SU-DHL-6 (cell line): ENCODE measurements at regions not wholly inside any gene's neighbourhood (a gene's known extent, or its start where the extent isn't known, plus 50 kb on each side); places are given as distances from the start of the nearest gene placed in this dataset.

Experiments used
- H2AFZ ChIP-seq: fragments of 200-600 bp; sonication (generic); 2 replicates; pipeline ENCODE4 v1.6.1; 2014; ENCODE audit warnings: low read depth, mild to moderate bottlenecking, moderate library complexity, mixed read lengths, antibody characterized with exemption, low read length; ENCODE audit not compliant: severe bottlenecking
- H3F3A ChIP-seq: fragments of 200-600 bp; shearing (Covaris generic); 2 replicates; pipeline ENCODE4 v1.6.0; 2016; ENCODE audit warnings: antibody characterized with exemption, mild to moderate bottlenecking; ENCODE audit not compliant: insufficient read depth
- H3K27ac ChIP-seq: fragments of 200-600 bp; sonication (generic); 2 replicates; pipeline ENCODE4 v1.5.1; 2016; ENCODE audit warnings: low read depth, mild to moderate bottlenecking, low read length, moderate library complexity, mixed read lengths
- H3K27me3 ChIP-seq: fragments of 200-600 bp; sonication (generic), shearing (Covaris generic); 2 replicates; pipeline ENCODE4 v1.6.0; 2014; ENCODE audit warnings: mild to moderate bottlenecking, low read length
- H3K36me3 ChIP-seq: fragments of 200-600 bp; sonication (generic); 2 replicates; pipeline ENCODE4 v1.6.1; 2014; ENCODE audit warnings: mild to moderate bottlenecking, low read length, mixed read lengths
- H3K4me2 ChIP-seq: fragments of 300-600, 200-600 bp; shearing (Covaris generic), sonication (generic); 2 replicates; pipeline ENCODE4 v1.6.0; 2014; ENCODE audit warnings: low read length, low read depth, mild to moderate bottlenecking; ENCODE audit not compliant: poor library complexity, severe bottlenecking
- H3K4me3 ChIP-seq: fragments of 200-600 bp; sonication (generic); 2 replicates; pipeline ENCODE4 v1.5.1; 2014; ENCODE audit warnings: antibody characterized with exemption, low read length, mild to moderate bottlenecking, mixed read lengths; ENCODE audit not compliant: insufficient read depth, poor library complexity, severe bottlenecking
- H3K79me2 ChIP-seq: fragments of 200-600 bp; sonication (generic); 2 replicates; pipeline ENCODE4 v1.6.1; 2014; ENCODE audit warnings: mild to moderate bottlenecking, low read length, moderate library complexity; ENCODE audit not compliant: insufficient read depth
- H3K9ac ChIP-seq: fragments of 200-600 bp; sonication (generic); 2 replicates; pipeline ENCODE4 v1.7.0; 2014; ENCODE audit warnings: mild to moderate bottlenecking, low read length
- H3K9me2 ChIP-seq: fragments of 200-600 bp; sonication (generic); replicated peaks from 2 replicates; pipeline ENCODE4 v1.6.1; 2014; ENCODE audit warnings: low read length; ENCODE audit not compliant: insufficient read depth
- H3K9me3 ChIP-seq: fragments of 200-600 bp; sonication (generic); 2 replicates; pipeline ENCODE4 v1.6.1; 2014; ENCODE audit warnings: low read length, mixed read lengths; ENCODE audit not compliant: insufficient read depth
- H4K20me1 ChIP-seq: fragments of 200-600 bp; sonication (generic); 2 replicates; pipeline ENCODE4 v1.6.1; 2014; ENCODE audit warnings: low read depth, mild to moderate bottlenecking, antibody characterized with exemption, low read length, moderate library complexity, mixed read lengths
- EZH2phosphoT487 ChIP-seq: fragments of 200-600 bp; sonication (generic), shearing (Covaris generic); conservative IDR thresholded peaks from 2 replicates; pipeline ENCODE4 v1.6.1; 2018; ENCODE audit warnings: mild to moderate bottlenecking, antibody characterized with exemption, low read length, moderate library complexity, mixed read lengths
- TF ChIP-seq, protein P1 (sequence below): fragments of 200-600 bp; sonication (generic); IDR thresholded peaks from one replicate; pipeline ENCODE4 v1.5.1; 2017; ENCODE audit warnings: antibody characterized with exemption, mild to moderate bottlenecking, low read length, moderate library complexity; ENCODE audit not compliant: insufficient read depth, poor library complexity, severe bottlenecking

DNA sequence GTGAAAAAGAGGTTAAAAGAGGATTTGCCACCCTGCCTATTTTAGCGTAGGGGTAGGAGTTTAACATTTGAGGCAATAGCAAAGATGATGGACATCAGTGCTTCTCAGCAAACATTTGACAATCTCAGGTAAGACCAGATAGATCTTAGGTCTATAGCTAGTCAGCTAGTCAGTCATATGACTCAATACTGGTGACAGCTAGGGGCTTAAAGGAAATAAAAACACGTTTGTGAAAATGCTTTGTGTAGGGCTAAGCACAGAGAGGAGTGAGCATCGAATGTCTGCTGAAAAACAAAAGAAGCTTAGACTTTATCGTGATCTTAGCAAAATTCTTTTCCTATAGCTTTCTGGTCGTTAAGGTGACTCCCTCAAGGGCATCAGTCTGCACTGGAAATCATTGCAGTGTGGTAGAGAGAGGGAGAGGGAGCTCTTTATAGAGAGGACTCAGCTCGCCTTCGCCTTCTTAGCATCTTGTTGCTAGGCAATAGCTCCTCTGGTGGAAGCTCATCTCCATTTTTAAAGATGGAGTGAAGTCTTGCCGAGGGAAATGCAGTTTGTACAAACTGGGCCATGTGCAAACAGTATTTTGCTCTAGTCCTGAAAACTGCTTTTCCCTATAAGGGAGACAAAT, 62.8 kb upstream of the SLC38A11 start:
- no peaks in the 10 kb centered on the region for H4K20me1 ChIP-seq
- no peak overlapping the region for H2AFZ ChIP-seq
- H3F3A ChIP-seq: no peaks in the 10 kb centered on the region
- TF ChIP-seq, protein P1, sequence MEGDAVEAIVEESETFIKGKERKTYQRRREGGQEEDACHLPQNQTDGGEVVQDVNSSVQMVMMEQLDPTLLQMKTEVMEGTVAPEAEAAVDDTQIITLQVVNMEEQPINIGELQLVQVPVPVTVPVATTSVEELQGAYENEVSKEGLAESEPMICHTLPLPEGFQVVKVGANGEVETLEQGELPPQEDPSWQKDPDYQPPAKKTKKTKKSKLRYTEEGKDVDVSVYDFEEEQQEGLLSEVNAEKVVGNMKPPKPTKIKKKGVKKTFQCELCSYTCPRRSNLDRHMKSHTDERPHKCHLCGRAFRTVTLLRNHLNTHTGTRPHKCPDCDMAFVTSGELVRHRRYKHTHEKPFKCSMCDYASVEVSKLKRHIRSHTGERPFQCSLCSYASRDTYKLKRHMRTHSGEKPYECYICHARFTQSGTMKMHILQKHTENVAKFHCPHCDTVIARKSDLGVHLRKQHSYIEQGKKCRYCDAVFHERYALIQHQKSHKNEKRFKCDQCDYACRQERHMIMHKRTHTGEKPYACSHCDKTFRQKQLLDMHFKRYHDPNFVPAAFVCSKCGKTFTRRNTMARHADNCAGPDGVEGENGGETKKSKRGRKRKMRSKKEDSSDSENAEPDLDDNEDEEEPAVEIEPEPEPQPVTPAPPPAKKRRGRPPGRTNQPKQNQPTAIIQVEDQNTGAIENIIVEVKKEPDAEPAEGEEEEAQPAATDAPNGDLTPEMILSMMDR: no peak
- TF ChIP-seq EZH2phosphoT487: no peak
- no peaks in the 10 kb centered on the region for H3K9me3 ChIP-seq
- no peaks in the 10 kb centered on the region for H3K27me3 ChIP-seq
- H3K4me2 ChIP-seq: no peak overlapping the region
- no peak overlapping the region for H3K27ac ChIP-seq
- H3K9ac ChIP-seq: no peak overlapping the region
- H3K79me2 ChIP-seq: no peaks in the 10 kb centered on the region
- no peak overlapping the region for H3K4me3 ChIP-seq
- H3K9me2 ChIP-seq: no peaks in the 10 kb centered on the region
- no peaks in the 10 kb centered on the region for H3K36me3 ChIP-seq

DNA sequence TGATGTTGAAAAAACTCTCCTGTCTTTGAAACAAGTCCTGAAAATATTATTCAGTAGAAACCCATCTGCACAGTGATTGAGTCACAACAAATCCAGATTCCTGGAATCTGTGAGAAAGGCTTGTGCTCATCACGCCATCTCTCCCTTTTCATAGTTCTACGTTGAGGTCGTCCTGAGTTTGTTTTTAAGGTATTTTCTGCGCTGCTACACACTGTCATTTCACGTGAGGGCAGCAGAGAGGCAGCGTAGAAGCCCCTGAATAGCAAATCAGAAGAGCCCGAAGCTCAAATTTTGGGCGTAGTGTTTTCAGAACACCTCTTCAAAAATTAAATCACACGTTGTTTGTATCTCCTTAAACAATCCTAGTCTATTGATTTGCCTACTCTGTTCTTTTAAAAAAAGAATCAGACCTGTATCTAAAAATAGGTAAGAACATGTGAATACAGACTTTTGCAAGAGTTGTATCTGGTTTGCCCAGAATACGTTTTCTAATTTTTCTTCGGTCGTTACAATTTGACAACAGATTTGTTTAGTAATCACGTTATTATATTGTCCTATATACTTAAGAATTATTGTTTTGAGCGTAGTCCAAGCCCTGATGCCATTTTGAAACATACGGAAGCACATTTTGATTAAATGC, 61.6 kb upstream of the SLC38A11 start:
- no peak overlapping the region for H2AFZ ChIP-seq
- no peaks in the 10 kb centered on the region for H3K27me3 ChIP-seq
- no peaks in the 10 kb centered on the region for H3K79me2 ChIP-seq
- H3K27ac ChIP-seq: no peak overlapping the region
- TF ChIP-seq, protein P1: peak; percentile 65
- no peak for TF ChIP-seq EZH2phosphoT487
- no peaks in the 10 kb centered on the region for H3K36me3 ChIP-seq
- no peak overlapping the region for H3K4me2 ChIP-seq
- no peak overlapping the region for H3K4me3 ChIP-seq
- H3K9me2 ChIP-seq: no peaks in the 10 kb centered on the region
- H4K20me1 ChIP-seq: no peaks in the 10 kb centered on the region
- no peaks in the 10 kb centered on the region for H3K9me3 ChIP-seq
- H3K9ac ChIP-seq: no peak overlapping the region
- H3F3A ChIP-seq: no peaks in the 10 kb centered on the region

DNA sequence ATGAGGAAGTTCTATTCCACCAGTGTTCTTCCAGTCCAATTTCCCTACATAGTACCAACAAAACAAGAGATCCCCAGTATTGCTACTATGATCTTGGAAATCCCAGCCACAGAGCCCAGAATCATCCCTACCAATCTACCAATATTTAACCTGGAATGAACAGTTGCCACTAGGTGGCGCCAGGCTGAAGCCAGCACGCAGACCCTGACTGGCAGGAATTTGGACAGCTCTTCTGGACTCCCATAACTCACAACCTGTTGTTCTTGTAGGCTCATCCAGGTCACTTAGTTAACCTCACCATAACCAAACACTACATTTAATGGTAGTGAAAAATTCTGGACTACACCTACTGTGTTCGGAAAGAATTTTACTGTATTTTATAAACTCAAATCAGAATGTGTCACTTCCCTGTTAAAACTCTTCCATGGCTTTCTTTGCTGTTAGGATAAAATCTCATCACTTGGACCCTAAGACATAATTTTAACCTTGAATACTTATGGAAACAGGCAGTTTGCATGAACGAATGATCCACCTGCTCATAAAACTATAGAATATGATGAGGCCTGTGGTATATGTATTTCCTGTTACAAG, 59.8 kb upstream of the SLC38A11 start:
- Histone ChIP-seq H3K4me2 (no peak overlapping the region), H3K9me2 (no peaks in the 10 kb centered on the region), H3K27me3 (no peaks in the 10 kb centered on the region), H3K36me3 (no peaks in the 10 kb centered on the region), H3K27ac (no peak overlapping the region), H3K9me3 (no peaks in the 10 kb centered on the region), H3K9ac (no peak overlapping the region), H3K79me2 (no peaks in the 10 kb centered on the region), H2AFZ (no peak overlapping the region), H3K4me3 (no peak overlapping the region), H4K20me1 (no peaks in the 10 kb centered on the region), H3F3A (no peaks in the 10 kb centered on the region)
- TF ChIP-seq, protein P1: peak; percentile 84
- TF ChIP-seq EZH2phosphoT487: no peak
